ENCODE measurements at regions not wholly inside any gene's neighbourhood (a gene's known extent, or its start where the extent isn't known, plus 50 kb on each side); places are given as distances from the start of the nearest gene placed in this dataset.
"Not testable (repeated sequence)": the region's sequence is repeated elsewhere in the genome, so short reads cannot be mapped to it uniquely, and the experiment has no call there.

- TF ChIP-seq POLR2AphosphoS5, CTCF, POLR2A (IDR thresholded peaks at IDR 0.05): not testable (repeated sequence)
These were observed 247.5 kb upstream of the TPTE start for GRCh38 chr21:10273794-10274338.
